CD14-positive monocyte (primary cell): ENCODE measurements at regions not wholly inside any gene's neighbourhood (a gene's known extent, or its start where the extent isn't known, plus 50 kb on each side); places are given as distances from the start of the nearest gene placed in this dataset.

Experiments
- DNase-seq, 3 donors: peaks; one replicate each; pipeline ENCODE4 v3.0.0-alpha.2; 2011 to 2022
- H2AFZ ChIP-seq: 2 replicates; pipeline ENCODE4 v1.6.0; 2012; ENCODE audit warnings: mild to moderate bottlenecking, low read depth, low read length, inconsistent platforms; ENCODE audit not compliant: insufficient read depth, poor library complexity, severe bottlenecking
- H3K27ac ChIP-seq, 2 donors: 1 replicate in 1 of 2; 2 replicates in 1 of 2; pipeline ENCODE4 v1.5.1; 2012 to 2013; ENCODE audit warnings: low read length in 2 of 2, control low read depth in 1 of 2, inconsistent platforms in 1 of 2, low read depth in 1 of 2, mild to moderate bottlenecking in 1 of 2
- H3K27me3 ChIP-seq, 2 donors: one replicate each; pipeline versions ENCODE4 v1.6.0 to v1.6.1; 2011 to 2013; ENCODE audit warnings: low read length in 2 of 2; ENCODE audit not compliant: control insufficient read depth in 2 of 2, insufficient read depth in 2 of 2
- H3K36me3 ChIP-seq, 2 donors: replicated peaks in 1 of 2; 1 replicate in 1 of 2; 2 replicates in 1 of 2; pipeline versions ENCODE4 v1.5.1 to v1.6.1; 2012 to 2013; ENCODE audit warnings: low read length in 2 of 2, control low read depth in 1 of 2, inconsistent platforms in 1 of 2, mild to moderate bottlenecking in 1 of 2; ENCODE audit not compliant: insufficient read depth in 2 of 2, control insufficient read depth in 1 of 2
- H3K4me1 ChIP-seq, 2 donors: 1 replicate in 1 of 2; 2 replicates in 1 of 2; pipeline versions ENCODE4 v1.5.1 to v1.6.1; 2012 to 2013; ENCODE audit warnings: low read length in 2 of 2, control low read depth in 1 of 2, inconsistent platforms in 1 of 2, mild to moderate bottlenecking in 1 of 2, moderate library complexity in 1 of 2; ENCODE audit not compliant: insufficient read depth in 2 of 2, control insufficient read depth in 1 of 2
- H3K4me2 ChIP-seq: replicated peaks from 2 replicates; pipeline ENCODE3; 2012; ENCODE audit warnings: low read length, moderate library complexity, mild to moderate bottlenecking; ENCODE audit not compliant: poor library complexity, severe bottlenecking; ENCODE audit errors: extremely low read depth
- H3K4me3 ChIP-seq, 3 experiments: fragments of 200-600 bp in 1 of 3; sonication (generic) in 1 of 3; replicated peaks in 1 of 3; 1 replicate in 2 of 3; 2 replicates in 1 of 3; pipeline ENCODE4 v1.5.1; 2011 to 2013; ENCODE audit warnings: low read length in 3 of 3, mild to moderate bottlenecking in 3 of 3, control low read depth in 2 of 3, low read depth in 2 of 3, inconsistent platforms in 1 of 3, moderate library complexity in 1 of 3
- H3K79me2 ChIP-seq: 2 replicates; pipeline ENCODE4 v1.6.0; 2012; ENCODE audit warnings: mild to moderate bottlenecking, control low read depth, inconsistent platforms, low read length, moderate library complexity; ENCODE audit not compliant: insufficient read depth
- H3K9ac ChIP-seq: 2 replicates; pipeline ENCODE4 v1.6.0; 2017; ENCODE audit warnings: low read length, mild to moderate bottlenecking; ENCODE audit not compliant: insufficient read depth, poor library complexity, severe bottlenecking
- H3K9me3 ChIP-seq, 2 donors: replicated peaks in 1 of 2; 1 replicate in 1 of 2; 2 replicates in 1 of 2; pipeline versions ENCODE4 v1.5.1 to v1.6.1; 2012 to 2013; ENCODE audit warnings: low read length in 2 of 2, control low read depth in 1 of 2; ENCODE audit not compliant: control insufficient read depth in 1 of 2, insufficient read depth in 1 of 2
- H4K20me1 ChIP-seq: 2 replicates; pipeline ENCODE4 v1.6.0; 2012; ENCODE audit warnings: mild to moderate bottlenecking, low read length, control low read depth, moderate library complexity; ENCODE audit not compliant: insufficient read depth
- H3K27ac Mint-ChIP-seq, 7 donors: one replicate each; pipeline ENCODE4 v1.8.0; 2020; ENCODE audit warnings: mild to moderate bottlenecking in 7 of 7, mixed read lengths in 7 of 7, moderate library complexity in 6 of 7, inconsistent platforms in 2 of 7
- H3K27me3 Mint-ChIP-seq, 3 donors: one replicate each; pipeline ENCODE4 v1.8.0; 2021 to 2022; ENCODE audit warnings: low read depth in 3 of 3, mild to moderate bottlenecking in 3 of 3, mixed read lengths in 3 of 3, moderate library complexity in 3 of 3, inconsistent platforms in 1 of 3
- H3K36me3 Mint-ChIP-seq, 2 donors: one replicate each; pipeline ENCODE4 v1.8.0; 2020; ENCODE audit warnings: mixed read lengths in 2 of 2, inconsistent platforms in 1 of 2, mild to moderate bottlenecking in 1 of 2
- H3K4me1 Mint-ChIP-seq: one replicate; pipeline ENCODE4 v1.8.0; 2020; ENCODE audit warnings: mild to moderate bottlenecking, mixed read lengths
- H3K4me3 Mint-ChIP-seq, 2 donors: one replicate each; pipeline ENCODE4 v1.8.0; 2020; ENCODE audit warnings: mild to moderate bottlenecking in 2 of 2, mixed read lengths in 2 of 2, moderate library complexity in 1 of 2
- H3K9me3 Mint-ChIP-seq, 7 donors: one replicate each; pipeline ENCODE4 v1.8.0; 2020 to 2022; ENCODE audit warnings: mixed read lengths in 7 of 7, mild to moderate bottlenecking in 6 of 7, moderate library complexity in 6 of 7, inconsistent platforms in 2 of 7
- CTCF ChIP-seq: fragments of 200-600 bp; IDR thresholded peaks from one replicate; pipeline ENCODE4 v1.8.0; 2022; ENCODE audit warnings: antibody characterized with exemption, mild to moderate bottlenecking
- WGBS: methylation state at CpG from one replicate; pipeline ENCODE4 v1.1.5; 2013; ENCODE audit warnings: missing lambda C conversion rate; ENCODE audit not compliant: insufficient coverage; 5-methylcytosine and 5-hydroxymethylcytosine counted together
- intact Hi-C, 2 donors: fragments of 100-400 bp; cut with micrococcal nuclease; formaldehyde crosslinking; loops; one replicate each; pipeline versions ENCODE4 v1.15.0 to v1.15.1; 2023

- H3K27me3 ChIP-seq, result no peaks in the 10 kb centered on the region
- TF ChIP-seq CTCF, result no peak
- no CpG with 5 or more reads among the region's 4 CpGs for WGBS
- Mint-ChIP-seq H3K27me3 (peaks cover 0 to 12% (median 2%) of the 10 kb centered on the region in 3 donors), H3K36me3 (no peaks in the 10 kb centered on the region), H3K4me3 (no peak overlapping the region), H3K4me1 (no peaks in the 10 kb centered on the region), H3K9me3 (peaks cover 0 to 2% (median 0%) of the 10 kb centered on the region in 7 donors), H3K27ac (no peak overlapping the region)
- DNase-seq, result no peak
- no peaks in the 10 kb centered on the region for H3K9me3 ChIP-seq
- no peaks in the 10 kb centered on the region for H3K79me2 ChIP-seq
- intact Hi-C loops, result loop anchor here in 1 of 2 donors (10.0 kb wide), 1 partner anchor 748 kb away; the partner anchor contains the start of gene SFMBT2
- H3K4me1 ChIP-seq, result no peaks in the 10 kb centered on the region
- H2AFZ ChIP-seq, result no peak overlapping the region
- no peak overlapping the region for H3K4me3 ChIP-seq
- no peaks in the 10 kb centered on the region for H4K20me1 ChIP-seq
- H3K36me3 ChIP-seq, result no peaks in the 10 kb centered on the region
- no peak overlapping the region for H3K9ac ChIP-seq
- H3K4me2 ChIP-seq, result no peak overlapping the region
- no peak overlapping the region for H3K27ac ChIP-seq
These were observed 87.1 kb upstream of the PRKCQ start for GRCh38 chr10:6667150-6667549.

- Mint-ChIP-seq H3K36me3 (no peaks in the 10 kb centered on the region), H3K4me1 (no peaks in the 10 kb centered on the region), H3K9me3 (peaks cover 0 to 2% (median 0%) of the 10 kb centered on the region in 7 donors), H3K27me3 (peaks cover 0 to 12% (median 2%) of the 10 kb centered on the region in 3 donors), H3K27ac (peak overlapping the region in 1 of 7 donors; percentile 16), H3K4me3 (no peak overlapping the region)
- Histone ChIP-seq H3K27ac (no peak overlapping the region), H3K4me2 (no peak overlapping the region), H3K27me3 (no peaks in the 10 kb centered on the region), H3K9me3 (no peaks in the 10 kb centered on the region), H2AFZ (no peak overlapping the region), H3K36me3 (no peaks in the 10 kb centered on the region), H4K20me1 (no peaks in the 10 kb centered on the region), H3K9ac (no peak overlapping the region), H3K4me3 (no peak overlapping the region), H3K4me1 (no peaks in the 10 kb centered on the region), H3K79me2 (no peaks in the 10 kb centered on the region)
- TF ChIP-seq CTCF, result no peak
- DNase-seq, result no peak
- 0% methylated on average over 1 of the region's 6 CpGs for WGBS
- intact Hi-C loops, result loop anchor here in 1 of 2 donors (10.0 kb wide), 1 partner anchor 749 kb away; the partner anchor contains the start of gene SFMBT2
These were observed 85.8 kb upstream of the PRKCQ start for GRCh38 chr10:6665847-6666246.
